ENCODE measurements at regions not wholly inside any gene's neighbourhood (a gene's known extent, or its start where the extent isn't known, plus 50 kb on each side); places are given as distances from the start of the nearest gene placed in this dataset.

DNA sequence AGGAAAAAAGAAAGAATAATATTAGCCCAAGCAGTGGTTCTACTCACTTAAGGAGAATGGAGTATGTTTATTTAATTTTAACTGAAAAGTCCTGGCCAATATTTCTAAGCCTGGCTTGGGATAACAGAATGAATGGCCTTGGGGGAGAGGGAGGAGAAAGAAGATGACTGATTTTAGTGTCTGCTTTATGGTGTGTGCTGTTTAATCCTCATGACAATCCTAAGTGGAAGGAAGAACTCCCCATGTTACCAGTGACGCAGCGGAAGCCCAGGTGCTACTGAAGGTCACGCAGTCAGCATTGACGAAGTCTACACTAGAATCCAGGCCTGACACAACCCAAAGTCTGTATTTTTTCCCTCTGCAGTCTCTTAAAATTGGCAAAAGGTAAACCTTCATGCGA is 50.5 kb downstream of the PALM2AKAP2 start:
- FAIRE-seq: no peak

DNA sequence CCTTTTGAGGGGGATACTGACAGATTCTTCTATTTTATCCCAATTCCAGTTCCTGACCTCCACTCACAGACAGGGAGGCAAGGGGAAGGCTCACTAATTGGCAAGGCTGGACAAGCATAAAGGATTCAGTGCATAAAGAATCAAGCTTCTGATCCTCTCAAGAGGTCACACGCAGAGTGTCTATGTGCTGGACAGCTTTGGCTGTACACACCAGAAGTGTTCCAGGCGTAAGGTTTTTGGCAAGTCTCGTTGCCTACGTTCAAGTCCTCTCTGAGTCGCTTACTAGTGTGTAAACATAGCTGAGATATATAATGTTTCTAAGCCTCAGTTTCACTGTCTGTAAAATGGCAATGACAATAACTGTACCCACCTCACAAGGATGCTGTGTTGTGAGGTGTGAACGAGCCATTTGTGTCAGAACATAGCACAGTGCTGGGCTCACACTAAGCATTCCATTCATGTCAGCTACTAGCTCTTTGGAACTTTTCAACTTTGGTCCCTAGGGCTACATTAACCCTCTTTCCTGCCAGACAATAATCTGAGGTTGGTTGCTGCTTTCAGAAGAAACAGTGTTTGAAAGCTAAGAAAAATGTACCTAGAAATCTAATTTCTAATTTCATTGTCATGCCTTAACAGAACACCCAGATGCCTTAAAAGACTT is 52.1 kb downstream of the PALM2AKAP2 start:
- no peak for FAIRE-seq

DNA sequence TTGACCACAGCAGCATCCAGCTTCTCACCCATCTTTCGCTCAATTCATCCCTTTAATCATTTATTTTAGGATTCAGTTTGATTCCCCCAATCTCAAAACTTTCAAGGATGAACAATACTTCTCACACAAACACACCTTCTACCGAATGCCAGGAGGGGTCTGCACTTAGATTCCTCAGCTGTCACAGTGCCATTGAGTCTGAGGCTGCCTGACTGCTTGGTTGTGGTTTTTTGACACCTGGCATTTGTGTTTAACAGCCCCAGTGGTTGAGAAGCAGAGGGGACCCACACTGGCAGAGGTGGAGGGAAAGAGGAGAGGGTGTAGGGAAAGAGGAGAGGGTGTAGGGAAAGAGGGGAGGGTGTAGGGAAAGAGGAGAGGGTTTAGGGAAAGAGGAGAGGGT is 54.9 kb downstream of the PALM2AKAP2 start:
- no peak for FAIRE-seq

DNA sequence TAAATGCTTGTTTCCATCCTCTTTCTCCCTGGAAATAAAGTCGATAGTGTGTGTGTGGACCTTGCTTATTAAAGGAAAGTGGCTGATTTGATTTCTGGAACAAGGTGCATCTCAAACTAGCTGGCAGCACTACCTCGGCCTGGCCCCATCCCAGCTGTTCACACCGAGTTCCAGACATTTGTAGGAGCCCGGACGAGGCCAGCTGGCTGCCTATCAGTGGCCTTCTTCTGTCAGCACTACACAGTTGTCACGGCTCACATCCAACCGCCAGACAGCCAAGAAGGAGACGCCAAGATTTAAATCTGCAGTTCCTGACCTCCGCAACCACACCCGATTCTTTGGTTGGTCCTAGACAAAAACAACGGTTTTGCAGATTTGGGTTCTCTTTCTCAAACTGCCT is 63.6 kb downstream of the PALM2AKAP2 start:
- FAIRE-seq: no peak

DNA sequence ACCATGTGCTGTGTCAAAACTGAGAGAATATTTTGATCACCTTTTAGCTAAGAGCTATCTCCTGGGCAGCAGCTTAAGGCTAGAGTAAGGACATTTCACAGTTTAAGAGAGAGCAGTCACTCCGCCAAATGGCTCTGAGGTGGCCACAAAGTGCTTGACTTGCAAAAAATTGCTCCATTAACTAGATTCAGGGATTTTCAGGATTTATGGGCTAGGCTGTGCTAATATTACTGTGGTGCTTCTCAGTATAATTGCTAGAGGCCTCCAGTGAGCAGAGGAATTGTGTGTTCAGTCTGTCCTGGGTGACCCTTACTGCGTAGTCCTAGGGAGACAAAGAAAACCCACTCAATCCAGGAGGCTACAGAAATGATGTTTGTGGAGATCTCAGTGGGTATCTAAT is 65.2 kb downstream of the PALM2AKAP2 start:
- FAIRE-seq: no peak

DNA sequence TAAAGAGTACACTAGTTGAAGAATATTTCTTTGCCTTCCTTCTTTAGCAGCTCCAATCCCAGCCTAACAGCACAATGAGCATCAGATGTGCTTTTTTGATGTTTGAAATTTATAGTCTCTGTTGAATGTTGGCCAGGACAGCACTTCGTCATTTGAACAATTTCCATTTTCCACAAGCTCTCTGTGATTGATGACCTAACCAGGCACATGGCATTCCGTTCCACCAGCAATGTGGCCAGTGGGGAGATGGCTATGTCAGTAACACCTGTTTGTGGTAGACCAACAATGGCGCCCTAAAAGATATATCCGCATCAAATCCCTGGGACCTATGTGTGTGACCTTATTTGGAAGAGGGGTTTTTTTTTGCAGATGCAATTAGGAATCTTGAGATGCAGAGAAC is 66.8 kb downstream of the PALM2AKAP2 start:
- FAIRE-seq: no peak

DNA sequence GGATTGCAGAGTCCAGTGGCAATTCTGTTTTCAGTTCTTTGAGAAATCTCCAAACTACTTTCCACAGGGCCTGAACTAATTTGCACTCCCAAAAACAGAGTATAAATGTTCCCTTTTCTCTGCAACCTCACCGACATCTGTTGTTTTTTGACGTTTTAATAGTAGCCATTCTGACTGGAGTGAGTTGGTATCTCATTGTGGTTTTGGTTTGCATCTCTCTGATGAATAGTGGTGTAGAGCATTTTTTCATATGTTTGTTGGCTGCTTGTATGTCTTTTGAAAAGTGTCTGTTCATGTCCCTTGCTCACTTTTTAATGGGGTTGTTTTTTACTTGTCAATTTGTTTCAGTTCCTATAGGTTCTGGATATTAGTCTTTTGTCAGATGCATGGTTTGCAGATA is 72.6 kb downstream of the PALM2AKAP2 start:
- no peak for FAIRE-seq

DNA sequence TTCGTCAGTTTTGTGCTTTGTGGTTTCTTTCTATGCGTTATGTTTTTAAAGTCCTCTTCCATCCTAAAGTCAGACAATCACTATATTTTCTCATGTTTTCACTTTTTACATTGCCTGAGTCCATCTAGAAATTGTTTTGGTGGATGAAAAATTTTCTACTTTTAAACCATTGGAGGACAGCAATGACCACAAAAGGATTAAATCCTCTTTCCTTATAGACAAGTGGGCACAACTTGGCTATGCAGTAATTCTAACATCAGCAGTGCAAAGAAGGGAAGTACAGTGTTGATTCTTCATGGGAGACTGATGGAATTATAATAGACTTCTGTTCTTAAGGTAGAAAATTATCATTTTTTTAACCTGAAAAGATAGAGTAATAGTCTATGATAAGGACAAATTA is 75.5 kb downstream of the PALM2AKAP2 start:
- FAIRE-seq: no peak

DNA sequence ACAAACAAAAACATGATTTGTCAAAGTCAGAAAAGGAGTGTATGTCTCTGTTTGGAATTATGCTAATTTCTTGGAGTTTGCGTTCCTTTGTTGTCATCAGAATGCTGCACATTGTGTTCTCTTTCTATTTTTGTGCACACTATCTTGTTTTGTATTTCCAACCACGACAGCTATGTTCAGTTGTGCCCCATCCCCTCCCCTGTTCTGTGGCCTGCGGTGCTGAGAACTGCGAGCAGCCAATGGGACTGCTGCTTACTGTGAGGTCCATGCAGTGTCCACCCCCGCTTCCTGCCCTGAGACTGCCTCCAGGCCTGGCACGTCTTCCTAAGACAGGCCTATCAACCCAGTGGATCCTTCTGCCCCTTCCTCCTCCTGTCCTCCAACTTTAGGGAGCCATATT is 76.8 kb downstream of the PALM2AKAP2 start:
- FAIRE-seq: no peak

DNA sequence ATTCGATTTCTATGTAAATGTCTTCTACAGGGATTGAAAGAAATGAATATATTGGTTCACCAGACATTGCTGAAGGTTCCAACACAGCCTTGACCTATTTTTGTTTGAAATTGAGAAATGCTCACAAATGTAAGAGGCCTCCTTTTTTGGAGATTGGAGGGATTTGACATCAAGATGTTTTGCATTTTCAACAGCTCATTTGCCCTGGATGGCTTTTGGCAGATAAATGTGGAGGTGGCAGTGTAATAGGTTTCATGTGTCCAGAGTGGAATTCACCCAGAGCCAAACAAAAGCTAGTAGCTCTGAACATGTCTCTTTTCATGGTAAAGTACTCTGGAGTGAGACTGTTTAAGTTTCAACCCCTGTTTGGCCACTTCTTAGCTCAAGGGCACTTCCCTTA is 77.3 kb downstream of the PALM2AKAP2 start:
- no peak for FAIRE-seq

DNA sequence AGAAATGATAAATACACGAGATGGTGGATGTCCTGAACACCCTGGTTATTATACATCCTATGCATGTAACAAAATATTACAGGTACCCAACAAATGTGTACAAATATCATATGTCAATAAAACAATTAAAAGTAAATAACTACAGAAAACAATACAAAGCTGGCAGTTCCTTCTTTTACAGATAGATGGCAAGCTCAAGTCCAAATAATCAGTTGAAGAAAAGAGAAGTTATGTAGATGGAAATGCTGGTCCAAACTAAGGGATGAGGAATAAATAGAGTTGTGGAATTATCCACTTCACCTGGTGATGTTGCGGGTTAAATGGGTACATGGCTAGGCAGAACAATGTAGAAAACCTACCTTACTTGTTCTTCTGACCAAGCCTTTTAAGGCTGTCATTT is 79.4 kb downstream of the PALM2AKAP2 start:
- no peak for FAIRE-seq

DNA sequence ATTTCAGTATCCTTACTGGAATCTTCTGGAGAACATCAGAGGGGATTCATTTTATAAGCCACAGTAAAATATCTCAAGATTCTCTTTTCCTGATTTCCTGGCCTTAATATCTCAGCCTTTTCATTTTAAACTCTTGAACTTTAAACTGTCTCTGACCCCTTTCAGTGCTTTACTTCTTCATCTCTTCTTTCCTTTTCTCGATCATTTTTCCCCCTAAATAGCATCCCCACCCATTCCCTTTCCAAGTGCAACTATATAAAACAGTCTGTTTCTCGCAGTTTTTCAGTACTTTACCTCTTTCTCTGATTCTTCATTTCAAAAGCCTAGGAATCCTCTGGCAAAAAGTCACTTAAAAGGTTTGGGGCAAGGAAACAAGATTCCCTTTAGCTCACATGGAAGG is 80.5 kb downstream of the PALM2AKAP2 start:
- no peak for FAIRE-seq

DNA sequence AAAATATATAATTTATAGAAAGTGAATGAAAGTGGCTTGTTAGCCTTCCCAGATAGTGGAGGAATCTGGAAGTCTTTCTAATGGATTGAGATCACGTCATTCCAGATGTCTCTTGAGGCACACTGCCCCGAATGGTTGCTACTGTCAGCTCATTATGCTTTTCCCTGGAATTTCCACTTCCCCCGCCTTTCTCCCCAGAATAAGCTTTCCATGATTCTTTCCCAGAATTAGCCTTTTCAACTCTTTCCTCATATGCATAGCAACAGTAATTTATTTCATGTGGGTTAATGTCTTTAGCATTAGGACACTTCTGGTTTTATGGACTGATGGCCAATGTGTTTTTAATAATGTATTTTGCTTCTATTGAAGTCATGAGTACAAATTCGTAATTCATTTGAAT is 81.5 kb downstream of the PALM2AKAP2 start:
- FAIRE-seq: peak; percentile 85

DNA sequence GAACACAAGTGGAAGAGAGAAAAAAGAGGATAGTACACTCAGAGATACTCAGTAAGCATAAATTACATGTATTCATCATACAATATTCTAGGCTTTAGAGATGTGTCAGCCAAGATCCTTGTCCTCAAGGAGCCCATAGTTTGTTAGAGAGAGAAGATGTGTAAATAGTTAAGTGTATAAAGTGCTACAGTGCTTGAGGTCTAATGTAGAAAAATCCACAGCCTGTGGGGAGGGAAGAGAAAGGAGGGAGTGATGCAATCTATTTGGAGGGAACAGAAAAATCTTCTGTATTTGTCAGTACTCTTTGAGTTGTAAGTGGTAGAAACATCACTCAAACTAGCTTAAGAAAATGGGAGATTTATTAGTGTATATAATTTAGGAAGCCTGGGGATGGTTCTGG is 81.9 kb downstream of the PALM2AKAP2 start:
- FAIRE-seq: no peak

DNA sequence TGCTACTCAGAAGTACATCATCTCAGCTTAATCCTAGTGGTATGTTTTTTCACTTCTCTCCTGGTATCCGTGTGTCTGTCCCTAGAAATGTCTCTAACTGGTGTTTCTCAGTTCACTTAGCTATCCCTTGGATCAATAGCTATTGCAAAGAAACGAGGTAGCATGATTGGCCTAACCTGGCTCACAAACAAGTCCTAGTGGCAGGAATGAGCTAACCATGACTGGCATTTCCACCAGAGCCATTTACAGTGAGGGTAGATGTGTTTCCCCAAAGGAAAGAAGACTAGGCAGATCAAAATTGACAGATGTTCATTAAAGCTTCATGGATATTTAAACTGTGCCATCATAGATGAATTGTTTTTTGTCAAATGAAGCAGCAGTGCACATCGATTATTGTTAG is 82.5 kb downstream of the PALM2AKAP2 start:
- FAIRE-seq: no peak

DNA sequence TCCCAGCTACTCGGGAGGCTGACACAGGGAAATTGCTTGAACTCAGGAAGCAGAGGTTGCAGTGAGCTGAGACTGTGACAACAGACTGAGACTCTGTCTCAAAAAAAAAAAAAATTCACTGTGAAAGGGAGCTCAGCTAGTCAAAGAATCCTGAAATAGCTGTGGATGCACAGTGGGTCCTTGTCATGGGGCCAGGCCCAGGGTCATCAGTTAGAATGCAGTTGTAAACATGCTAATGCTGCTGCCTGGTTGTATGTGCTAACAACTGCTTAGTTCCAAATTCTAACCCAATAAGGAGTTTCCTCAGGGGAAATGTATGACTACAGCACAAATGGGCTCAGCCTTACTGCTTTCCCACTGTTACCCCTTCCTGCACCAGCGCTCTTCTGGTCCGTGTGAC is 84.0 kb downstream of the PALM2AKAP2 start:
- no peak for FAIRE-seq

DNA sequence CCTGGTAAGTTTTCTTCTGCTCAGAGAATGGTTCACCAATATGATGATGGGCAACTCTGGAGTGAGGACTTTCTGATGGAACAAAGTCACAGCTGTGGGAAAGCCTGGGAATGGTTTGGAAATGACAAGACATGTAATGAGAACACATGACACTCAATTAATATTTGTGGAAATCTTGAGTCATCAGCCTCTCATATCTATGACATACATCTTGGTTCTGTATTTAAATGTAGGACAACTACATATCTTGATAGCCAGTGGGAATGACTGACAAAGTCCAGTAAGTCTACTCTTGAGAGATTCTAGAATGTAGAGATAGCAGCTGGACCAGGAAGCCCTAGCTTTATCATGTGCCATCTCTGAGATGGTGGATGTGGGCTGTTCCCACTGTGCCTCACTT is 85.5 kb downstream of the PALM2AKAP2 start:
- FAIRE-seq: no peak

DNA sequence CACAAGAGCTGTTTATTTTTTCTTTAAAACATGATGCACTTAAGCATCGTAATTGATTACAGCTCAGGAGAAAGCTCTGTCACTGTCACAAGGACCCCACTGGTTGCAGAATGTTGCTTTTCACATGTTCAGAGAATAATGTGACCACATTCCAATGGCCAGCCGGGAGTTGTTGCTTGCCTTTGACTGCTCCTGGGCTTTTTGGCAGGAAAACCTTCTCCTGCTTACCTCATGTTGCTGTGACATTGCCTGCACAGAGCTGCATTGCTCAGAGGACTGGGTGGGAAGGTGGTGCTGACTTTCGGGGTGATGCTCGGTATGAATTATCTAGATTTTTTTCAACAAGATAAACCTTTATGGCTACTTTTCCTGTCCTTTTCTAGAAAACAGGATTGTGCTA is 88.2 kb downstream of the PALM2AKAP2 start:
- FAIRE-seq: no peak

DNA sequence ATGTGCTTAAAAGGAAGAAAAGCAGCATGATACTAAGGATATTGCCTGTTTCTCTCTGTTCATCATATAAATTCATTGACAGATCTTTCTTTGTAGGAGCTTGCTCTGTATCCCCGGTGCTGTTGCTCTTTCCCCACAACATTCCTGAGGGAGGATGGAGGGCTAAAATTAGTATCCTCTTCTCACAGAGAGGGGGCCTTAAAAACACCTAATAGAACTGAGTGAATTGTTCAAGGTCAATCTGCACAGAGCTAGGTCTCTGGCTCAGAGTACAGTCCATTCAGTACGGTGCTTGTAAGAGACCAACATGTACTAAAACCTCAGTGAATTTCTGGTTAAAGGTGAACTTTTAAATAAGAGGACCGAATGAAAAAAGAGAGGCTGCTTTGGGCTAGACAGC is 88.7 kb downstream of the PALM2AKAP2 start:
- no peak for FAIRE-seq

DNA sequence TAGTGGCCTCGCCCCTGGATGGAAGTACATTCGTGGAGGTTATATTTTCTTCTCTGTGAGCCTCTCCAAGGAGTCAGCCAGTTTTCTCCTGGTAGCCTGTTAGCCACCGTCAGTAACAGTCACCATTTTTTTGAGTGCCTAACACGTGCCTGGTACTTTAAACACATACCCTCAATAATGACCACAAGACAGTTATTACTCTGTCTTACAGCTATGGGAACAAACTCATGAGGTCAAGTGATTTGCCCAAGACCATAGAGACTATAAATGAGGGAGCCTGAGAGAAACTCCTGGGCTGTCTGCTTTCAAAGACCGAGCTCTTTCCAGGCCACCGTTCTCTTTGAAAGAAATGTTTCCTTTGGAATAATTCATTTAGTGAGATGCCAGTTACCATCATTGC is 90.4 kb downstream of the PALM2AKAP2 start:
- no peak for FAIRE-seq

DNA sequence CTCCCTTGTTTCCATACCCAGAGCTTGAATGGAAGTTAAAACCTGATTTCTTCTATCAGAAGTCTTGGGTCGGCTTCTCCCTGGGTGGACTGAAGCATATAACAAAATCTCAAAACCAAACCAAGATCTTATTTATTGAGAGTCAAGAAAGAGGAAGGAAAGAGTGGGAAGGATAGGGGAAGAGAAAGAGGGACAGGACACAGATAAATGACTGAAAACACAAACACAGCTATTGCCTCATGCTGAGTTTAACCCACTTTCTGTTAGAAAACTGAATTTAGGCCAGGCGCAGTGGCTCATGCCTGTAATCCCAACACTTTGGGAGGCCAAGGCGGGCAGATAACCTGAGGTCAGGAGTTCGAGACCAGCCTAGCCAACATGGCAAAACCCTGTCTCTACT is 92.9 kb downstream of the PALM2AKAP2 start:
- FAIRE-seq: no peak

DNA sequence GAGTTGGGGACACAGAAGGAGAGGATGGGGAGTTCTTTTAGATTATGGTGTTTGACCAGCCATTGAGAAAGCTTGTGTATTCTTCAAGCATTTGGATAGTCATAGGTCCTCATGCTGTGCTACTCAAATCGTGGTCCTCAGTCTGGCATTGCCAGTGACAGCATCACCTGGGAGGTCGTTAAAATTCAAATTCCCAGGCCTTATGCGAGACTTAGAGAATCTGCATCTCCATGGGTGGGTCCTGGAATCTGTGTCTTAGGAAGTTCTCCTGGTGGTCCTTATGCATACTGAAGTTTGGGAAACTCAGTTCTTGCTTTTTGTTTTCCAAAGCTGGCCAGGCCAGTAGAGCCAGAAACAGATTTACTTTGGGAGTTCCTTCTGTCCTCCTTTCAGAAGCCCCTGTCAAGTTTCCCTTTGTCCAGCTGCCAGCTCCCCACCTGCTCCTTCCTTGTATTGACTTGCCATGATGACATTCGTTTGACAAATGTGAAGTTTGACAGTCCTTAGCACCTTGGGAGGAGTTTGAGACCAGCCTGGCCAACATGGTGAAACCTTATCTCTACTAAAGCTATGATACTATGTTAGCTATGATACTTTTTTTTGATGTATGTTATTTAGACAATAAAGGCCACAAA is 95.6 kb downstream of the PALM2AKAP2 start:
- no peak for FAIRE-seq

DNA sequence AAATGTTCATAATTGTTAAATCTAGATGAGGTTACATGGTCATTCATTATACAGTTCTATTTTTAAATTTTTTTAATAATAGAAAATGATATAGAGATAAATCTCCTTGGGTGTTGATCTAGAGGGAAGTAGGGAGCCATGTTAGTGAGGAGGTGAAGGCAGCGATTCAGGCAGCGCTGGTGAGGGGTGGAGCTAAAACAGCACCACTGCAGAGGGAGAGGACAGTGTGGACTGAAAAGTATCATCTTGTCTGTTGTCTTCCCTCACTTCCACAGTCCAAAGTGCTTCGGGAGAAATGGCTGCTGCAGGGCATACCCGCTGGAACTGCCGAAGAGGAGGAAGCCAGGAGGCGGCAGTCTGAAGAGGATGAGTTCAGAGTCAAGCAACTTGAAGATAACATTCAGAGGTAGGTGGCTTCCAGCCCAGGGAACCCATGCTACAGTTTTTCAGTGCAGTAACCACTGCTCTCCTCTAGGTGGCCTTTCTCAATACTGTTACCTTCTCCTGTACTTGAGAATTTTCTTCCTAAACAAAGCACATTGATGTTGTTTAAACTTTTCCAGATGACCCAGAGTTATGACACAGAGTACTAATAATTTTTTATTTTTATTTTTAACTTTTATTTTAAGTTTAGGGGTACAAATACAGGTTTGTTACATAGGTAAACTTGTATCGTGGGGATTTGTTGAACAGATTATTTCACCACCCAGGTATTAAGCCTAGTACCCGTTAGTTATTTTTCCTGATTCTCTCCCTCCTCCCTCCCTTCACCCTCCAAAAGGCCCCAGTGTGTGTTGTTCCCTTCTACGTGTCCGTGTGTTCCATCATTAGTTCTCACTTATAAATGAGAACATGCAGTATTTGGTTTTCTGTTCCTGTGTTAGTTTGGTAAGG is 100.5 kb downstream of the PALM2AKAP2 start:
- no peak for FAIRE-seq

DNA sequence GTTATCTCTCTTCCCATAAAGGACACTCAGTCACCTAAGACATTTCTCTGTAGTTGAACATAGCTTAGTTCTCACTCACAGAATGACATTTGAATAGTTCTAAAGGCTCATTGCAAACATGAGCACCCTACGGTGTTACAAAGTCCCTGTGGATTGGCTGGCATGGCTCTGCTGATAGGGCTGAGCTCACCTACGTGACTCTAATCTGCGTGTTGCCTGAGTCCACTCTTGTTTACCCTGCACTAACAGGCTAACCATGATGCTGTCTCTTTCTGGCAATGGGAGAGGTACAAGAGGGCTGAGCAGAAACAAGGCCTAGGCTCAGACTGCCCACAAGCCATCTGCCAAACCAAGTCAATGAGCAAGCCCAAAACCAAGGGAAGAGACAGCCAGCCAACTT is 103.6 kb downstream of the PALM2AKAP2 start:
- FAIRE-seq: no peak

Data from endometrium (tissue), 2 donors.